ENCODE measurements at regions not wholly inside any gene's neighbourhood (a gene's known extent, or its start where the extent isn't known, plus 50 kb on each side); places are given as distances from the start of the nearest gene placed in this dataset.

DNA sequence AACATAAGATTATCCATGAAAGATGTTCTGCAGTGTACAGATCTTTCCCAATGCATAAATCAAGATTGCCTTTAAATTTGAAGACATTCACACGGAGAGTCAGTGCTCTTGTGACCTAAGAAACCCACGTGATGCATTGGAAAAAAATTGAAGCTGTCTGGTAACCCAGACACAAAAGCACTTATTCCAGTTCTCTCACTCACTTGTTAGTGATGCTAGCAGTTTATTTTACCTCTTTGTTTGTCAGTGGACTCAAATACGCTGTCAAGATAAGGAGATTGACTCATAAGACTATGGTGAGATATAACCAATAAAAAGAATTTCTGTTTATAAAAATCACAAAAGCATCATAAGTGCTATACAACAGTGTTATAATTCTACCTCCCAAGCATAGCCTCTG lies 245.8 kb upstream of the SMIM31 start:
- no peaks in the 10 kb centered on the region for H3K9me3 ChIP-seq (ENCODE audit: control insufficient read depth in 2 of 3, low read length in 3 of 3)
- DNase-seq (no peak), ATAC-seq (no peak)
- H3K4me3 ChIP-seq (ENCODE audit: low read length): no peak overlapping the region
- no peaks in the 10 kb centered on the region for H3K4me1 Mint-ChIP-seq
- H3K36me3 Mint-ChIP-seq: no peaks in the 10 kb centered on the region
- no peaks in the 10 kb centered on the region for H3K36me3 ChIP-seq (ENCODE audit: control insufficient read depth in 2 of 3, insufficient read depth in 3 of 3, low read length in 3 of 3)
- intact Hi-C loops (cut with micrococcal nuclease): no loop called here
- CTCF ChIA-PET: no interaction called here
- POLR2A ChIA-PET: no interaction called here
- peaks cover 0 to 4% (median 0%) of the 10 kb centered on the region in 5 donors for H3K27me3 Mint-ChIP-seq
- no peaks in the 10 kb centered on the region for H3K27me3 ChIP-seq (ENCODE audit: control insufficient read depth in 2 of 2, insufficient read depth in 2 of 2, low read length in 2 of 2)
- H3K4me1 ChIP-seq (ENCODE audit: control insufficient read depth in 2 of 2, insufficient read depth in 2 of 2, low read length in 2 of 2): no peaks in the 10 kb centered on the region
- no peak overlapping the region for H3K27ac ChIP-seq (ENCODE audit: low read depth, low read length)
- H3K27ac Mint-ChIP-seq: no peak overlapping the region
- no peak overlapping the region for H3K4me3 Mint-ChIP-seq
- peaks cover 0 to 7% (median 0%) of the 10 kb centered on the region in 11 donors for H3K9me3 Mint-ChIP-seq

DNA sequence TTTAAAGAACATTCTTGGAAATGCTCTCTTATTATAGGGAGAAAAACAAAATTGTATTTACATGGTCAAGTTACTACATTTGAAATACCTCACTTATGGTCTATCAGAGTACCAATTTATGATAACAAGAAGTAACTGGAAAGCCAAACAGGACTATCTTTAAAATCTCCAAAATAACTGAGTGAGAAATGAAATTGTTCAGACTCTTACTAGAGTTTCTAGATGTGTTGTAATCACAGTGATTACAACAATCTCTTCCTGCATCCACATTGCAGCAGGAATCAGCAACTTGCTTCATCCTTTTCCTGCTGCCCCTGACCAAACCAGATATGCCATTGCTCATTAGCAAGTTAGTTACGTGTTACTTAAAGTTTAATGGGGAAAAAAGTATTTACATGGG lies 245.2 kb upstream of the SMIM31 start:
- H3K27ac ChIP-seq (ENCODE audit: low read depth, low read length): no peak overlapping the region
- H3K4me1 ChIP-seq (ENCODE audit: control insufficient read depth in 2 of 2, insufficient read depth in 2 of 2, low read length in 2 of 2): no peaks in the 10 kb centered on the region
- Mint-ChIP-seq H3K4me1 (peaks cover 0 to 3% (median 0%) of the 10 kb centered on the region in 7 donors), H3K27me3 (peaks cover 0 to 2% (median 0%) of the 10 kb centered on the region in 5 donors), H3K9me3 (peaks cover 0 to 6% (median 0%) of the 10 kb centered on the region in 11 donors), H3K36me3 (no peaks in the 10 kb centered on the region), H3K27ac (no peak overlapping the region), H3K4me3 (no peak overlapping the region)
- CTCF ChIA-PET: no interaction called here
- no peak overlapping the region for H3K4me3 ChIP-seq (ENCODE audit: low read length)
- POLR2A ChIA-PET: no interaction called here
- H3K9me3 ChIP-seq (ENCODE audit: control insufficient read depth in 2 of 3, low read length in 3 of 3): no peaks in the 10 kb centered on the region
- H3K36me3 ChIP-seq (ENCODE audit: control insufficient read depth in 2 of 3, insufficient read depth in 3 of 3, low read length in 3 of 3): no peaks in the 10 kb centered on the region
- no peak for DNase-seq
- no peaks in the 10 kb centered on the region for H3K27me3 ChIP-seq (ENCODE audit: control insufficient read depth in 2 of 2, insufficient read depth in 2 of 2, low read length in 2 of 2)
- intact Hi-C loops (cut with micrococcal nuclease): no loop called here
- no peak for ATAC-seq

DNA sequence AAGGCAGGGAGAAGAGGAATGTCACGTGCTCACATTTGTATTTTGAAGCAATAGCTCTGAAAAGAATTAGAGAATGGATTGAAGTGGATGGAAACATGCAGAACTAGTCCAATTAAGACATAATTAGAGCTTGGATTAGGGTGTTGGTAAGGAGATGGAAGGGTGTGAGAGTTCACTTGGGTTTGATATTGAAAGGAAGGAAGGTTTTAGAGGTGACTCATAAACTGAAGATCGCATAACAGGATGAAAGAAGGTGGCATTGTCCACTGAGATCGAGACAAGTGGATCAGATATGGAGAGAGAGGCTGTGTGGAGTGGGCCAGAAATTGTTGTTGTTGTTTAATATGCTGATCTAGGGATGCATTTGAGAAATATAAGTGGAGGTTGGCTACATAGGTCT lies 244.0 kb upstream of the SMIM31 start:
- peaks cover 0 to 6% (median 0%) of the 10 kb centered on the region in 11 donors for H3K9me3 Mint-ChIP-seq
- ChIA-PET POLR2A (no interaction called here), CTCF (no interaction called here)
- H3K4me1 ChIP-seq (ENCODE audit: control insufficient read depth in 2 of 2, insufficient read depth in 2 of 2, low read length in 2 of 2): no peaks in the 10 kb centered on the region
- ATAC-seq: no peak
- H3K4me1 Mint-ChIP-seq: peaks cover 0 to 3% (median 0%) of the 10 kb centered on the region in 7 donors
- H3K27ac Mint-ChIP-seq: no peak overlapping the region
- H3K36me3 ChIP-seq (ENCODE audit: control insufficient read depth in 2 of 3, insufficient read depth in 3 of 3, low read length in 3 of 3): no peaks in the 10 kb centered on the region
- no peak overlapping the region for H3K27ac ChIP-seq (ENCODE audit: low read depth, low read length)
- no peaks in the 10 kb centered on the region for H3K27me3 Mint-ChIP-seq
- intact Hi-C loops (cut with micrococcal nuclease): no loop called here
- no peaks in the 10 kb centered on the region for H3K36me3 Mint-ChIP-seq
- no peaks in the 10 kb centered on the region for H3K9me3 ChIP-seq (ENCODE audit: control insufficient read depth in 2 of 3, low read length in 3 of 3)
- no peaks in the 10 kb centered on the region for H3K27me3 ChIP-seq (ENCODE audit: control insufficient read depth in 2 of 2, insufficient read depth in 2 of 2, low read length in 2 of 2)
- no peak for DNase-seq
- no peak overlapping the region for H3K4me3 Mint-ChIP-seq
- H3K4me3 ChIP-seq (ENCODE audit: low read length): no peak overlapping the region

DNA sequence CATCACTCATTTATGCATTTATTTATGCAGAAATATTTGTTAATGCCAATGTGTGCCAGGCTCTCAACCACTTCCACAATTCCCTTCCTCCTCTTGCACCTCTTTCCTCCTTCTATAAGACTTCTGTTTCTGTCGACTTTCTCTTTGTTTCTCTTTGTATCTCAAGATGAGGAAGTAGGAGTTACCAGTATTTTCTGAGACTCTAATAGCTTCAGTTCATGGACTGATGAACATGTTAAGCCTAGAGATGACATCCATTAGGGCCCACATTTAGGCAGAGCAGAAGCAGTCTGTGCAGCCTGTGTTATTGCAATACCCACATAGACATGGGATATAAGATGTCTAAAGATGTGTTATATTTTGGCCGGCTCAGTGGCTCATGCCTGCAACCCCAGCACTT lies 241.8 kb upstream of the SMIM31 start:
- no peak overlapping the region for H3K27ac ChIP-seq (ENCODE audit: low read depth, low read length)
- intact Hi-C loops (cut with micrococcal nuclease): no loop called here
- no peak overlapping the region for H3K4me3 Mint-ChIP-seq
- ChIA-PET CTCF (no interaction called here), POLR2A (no interaction called here)
- no peak for DNase-seq
- H3K9me3 ChIP-seq (ENCODE audit: control insufficient read depth in 2 of 3, low read length in 3 of 3): no peaks in the 10 kb centered on the region
- H3K4me3 ChIP-seq (ENCODE audit: low read length): no peak overlapping the region
- no peak overlapping the region for H3K27ac Mint-ChIP-seq
- no peaks in the 10 kb centered on the region for H3K27me3 ChIP-seq (ENCODE audit: control insufficient read depth in 2 of 2, insufficient read depth in 2 of 2, low read length in 2 of 2)
- H3K4me1 Mint-ChIP-seq: peaks cover 0 to 3% (median 0%) of the 10 kb centered on the region in 7 donors
- H3K4me1 ChIP-seq (ENCODE audit: control insufficient read depth in 2 of 2, insufficient read depth in 2 of 2, low read length in 2 of 2): no peaks in the 10 kb centered on the region
- peaks cover 0 to 6% (median 0%) of the 10 kb centered on the region in 11 donors for H3K9me3 Mint-ChIP-seq
- H3K27me3 Mint-ChIP-seq: no peaks in the 10 kb centered on the region
- ATAC-seq: peak; percentile 14
- H3K36me3 ChIP-seq (ENCODE audit: control insufficient read depth in 2 of 3, insufficient read depth in 3 of 3, low read length in 3 of 3): no peaks in the 10 kb centered on the region
- H3K36me3 Mint-ChIP-seq: no peaks in the 10 kb centered on the region

- no peak overlapping the region for H3K4me3 ChIP-seq (ENCODE audit: low read length)
- peaks cover 0 to 3% (median 0%) of the 10 kb centered on the region in 7 donors for H3K4me1 Mint-ChIP-seq
- DNase-seq (no peak), ATAC-seq (no peak)
- H3K27me3 Mint-ChIP-seq: no peaks in the 10 kb centered on the region
- H3K36me3 Mint-ChIP-seq: no peaks in the 10 kb centered on the region
- ChIA-PET POLR2A (no interaction called here), CTCF (no interaction called here)
- H3K4me3 Mint-ChIP-seq: no peak overlapping the region
- intact Hi-C loops (cut with micrococcal nuclease): no loop called here
- no peak overlapping the region for H3K27ac ChIP-seq (ENCODE audit: low read depth, low read length)
- H3K4me1 ChIP-seq (ENCODE audit: control insufficient read depth in 2 of 2, insufficient read depth in 2 of 2, low read length in 2 of 2): no peaks in the 10 kb centered on the region
- no peaks in the 10 kb centered on the region for H3K36me3 ChIP-seq (ENCODE audit: control insufficient read depth in 2 of 3, insufficient read depth in 3 of 3, low read length in 3 of 3)
- no peak overlapping the region for H3K27ac Mint-ChIP-seq
- H3K9me3 Mint-ChIP-seq: peaks cover 0 to 6% (median 0%) of the 10 kb centered on the region in 11 donors
- no peaks in the 10 kb centered on the region for H3K27me3 ChIP-seq (ENCODE audit: control insufficient read depth in 2 of 2, insufficient read depth in 2 of 2, low read length in 2 of 2)
- no peaks in the 10 kb centered on the region for H3K9me3 ChIP-seq (ENCODE audit: control insufficient read depth in 2 of 3, low read length in 3 of 3)
These were observed 239.2 kb upstream of the SMIM31 start for GRCh38 chr4:164514765-164515164.

GRCh38 chr4:164524789-164525188 lies 229.1 kb upstream of the SMIM31 start:
- CTCF ChIA-PET: no interaction called here
- no peak for DNase-seq

DNA sequence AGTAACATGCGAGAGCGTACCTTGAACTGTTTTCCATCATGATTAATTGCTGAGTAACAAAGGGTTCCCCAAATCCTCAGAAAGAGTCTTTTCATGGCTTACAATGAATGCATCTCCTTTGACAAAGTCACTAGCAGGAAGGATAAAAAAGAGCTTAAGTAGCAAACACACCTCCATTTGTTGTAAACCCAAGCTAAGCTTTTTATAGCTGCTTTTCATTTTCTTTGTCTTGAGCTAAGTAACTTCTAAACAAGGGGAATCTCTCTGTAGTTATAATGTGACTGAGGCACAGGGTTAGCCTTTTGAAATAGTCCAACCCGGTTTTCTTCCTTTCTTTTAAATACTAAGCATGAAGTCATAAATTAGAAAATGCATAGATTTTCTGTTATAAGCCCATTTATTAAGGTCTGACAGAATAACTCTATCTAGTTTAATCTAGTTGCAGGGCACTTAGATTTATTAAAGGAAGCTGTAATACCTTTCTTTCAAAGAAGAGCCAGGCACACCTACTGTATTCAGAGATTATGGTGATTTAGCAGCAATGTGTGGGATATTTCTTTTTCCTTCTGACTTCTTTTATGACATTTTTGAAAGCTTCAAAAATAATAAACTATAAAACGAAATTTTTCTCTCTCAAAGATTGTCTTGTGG lies 226.9 kb upstream of the SMIM31 start:
- no peaks in the 10 kb centered on the region for H3K27me3 ChIP-seq (ENCODE audit: control insufficient read depth in 2 of 2, insufficient read depth in 2 of 2, low read length in 2 of 2)
- H3K4me3 Mint-ChIP-seq: no peak overlapping the region
- no peaks in the 10 kb centered on the region for H3K27me3 Mint-ChIP-seq
- intact Hi-C loops (cut with micrococcal nuclease): no loop called here
- no peaks in the 10 kb centered on the region for H3K4me1 Mint-ChIP-seq
- no peaks in the 10 kb centered on the region for H3K36me3 ChIP-seq (ENCODE audit: control insufficient read depth in 2 of 3, insufficient read depth in 3 of 3, low read length in 3 of 3)
- no peaks in the 10 kb centered on the region for H3K36me3 Mint-ChIP-seq
- no peak overlapping the region for H3K4me3 ChIP-seq (ENCODE audit: low read length)
- H3K9me3 ChIP-seq (ENCODE audit: control insufficient read depth in 2 of 3, low read length in 3 of 3): no peaks in the 10 kb centered on the region
- POLR2A ChIA-PET: no interaction called here
- ATAC-seq (no peak), DNase-seq (no peak)
- H3K9me3 Mint-ChIP-seq: peaks cover 0 to 8% (median 0%) of the 10 kb centered on the region in 11 donors
- CTCF ChIA-PET: interaction anchor here (0.7 kb wide), 1 partner anchor 873 kb away, joined by 3 read pairs; no protein-coding TSS in a partner anchor
- no peaks in the 10 kb centered on the region for H3K4me1 ChIP-seq (ENCODE audit: control insufficient read depth in 2 of 2, insufficient read depth in 2 of 2, low read length in 2 of 2)
- H3K27ac Mint-ChIP-seq: no peak overlapping the region
- H3K27ac ChIP-seq (ENCODE audit: low read depth, low read length): no peak overlapping the region

More at GRCh38 chr4:164524789-164525188, 229.1 kb upstream of the SMIM31 start:
- no peaks in the 10 kb centered on the region for H3K9me3 ChIP-seq (ENCODE audit: control insufficient read depth in 2 of 3, low read length in 3 of 3)
- Mint-ChIP-seq H3K4me3 (no peak overlapping the region), H3K27ac (no peak overlapping the region), H3K36me3 (no peaks in the 10 kb centered on the region), H3K27me3 (no peaks in the 10 kb centered on the region), H3K4me1 (no peaks in the 10 kb centered on the region), H3K9me3 (peaks cover 0 to 8% (median 0%) of the 10 kb centered on the region in 11 donors)
- no peaks in the 10 kb centered on the region for H3K27me3 ChIP-seq (ENCODE audit: control insufficient read depth in 2 of 2, insufficient read depth in 2 of 2, low read length in 2 of 2)
- H3K27ac ChIP-seq (ENCODE audit: low read depth, low read length): no peak overlapping the region
- POLR2A ChIA-PET: no interaction called here
- intact Hi-C loops (cut with micrococcal nuclease): no loop called here
- no peaks in the 10 kb centered on the region for H3K4me1 ChIP-seq (ENCODE audit: control insufficient read depth in 2 of 2, insufficient read depth in 2 of 2, low read length in 2 of 2)
- H3K36me3 ChIP-seq (ENCODE audit: control insufficient read depth in 2 of 3, insufficient read depth in 3 of 3, low read length in 3 of 3): no peaks in the 10 kb centered on the region
- ATAC-seq: no peak
- no peak overlapping the region for H3K4me3 ChIP-seq (ENCODE audit: low read length)
